Keratinocyte (primary cell): ENCODE measurements at regions not wholly inside any gene's neighbourhood (a gene's known extent, or its start where the extent isn't known, plus 50 kb on each side); places are given as distances from the start of the nearest gene placed in this dataset.

Experiments
- DNase-seq: peaks from one replicate; pipeline ENCODE4 v3.0.0-alpha.2; 2011; ENCODE audit warnings: low read depth, missing footprints, low spot score
- FAIRE-seq: peaks from 2 replicates; lab custom pipeline; 2011; peaks lifted over from hg19 to GRCh38; lab: Jason Lieb, UNC
- H2AFZ ChIP-seq: 2 replicates; pipeline ENCODE4 v1.6.0; 2012; ENCODE audit warnings: low read length, control low read depth, inconsistent platforms; ENCODE audit not compliant: control insufficient read depth
- H3K27ac ChIP-seq: 2 replicates; pipeline ENCODE4 v1.5.1; 2011; ENCODE audit warnings: low read length; ENCODE audit not compliant: control insufficient read depth, insufficient read depth
- H3K27me3 ChIP-seq: 3 replicates; pipeline ENCODE4 v1.6.0; 2011; ENCODE audit warnings: low read length; ENCODE audit not compliant: control insufficient read depth, insufficient read depth; ENCODE audit errors: extremely low read depth
- H3K36me3 ChIP-seq, 2 experiments: 2 replicates in 1 of 2; 3 replicates in 1 of 2; pipeline ENCODE4 v1.5.1; 2011; ENCODE audit warnings: low read length in 2 of 2, mild to moderate bottlenecking in 1 of 2; ENCODE audit not compliant: control insufficient read depth in 2 of 2, insufficient read depth in 2 of 2; ENCODE audit errors: extremely low read depth in 1 of 2
- H3K4me1 ChIP-seq: 3 replicates; pipeline ENCODE4 v1.5.1; 2011; ENCODE audit warnings: low read length; ENCODE audit not compliant: control insufficient read depth, insufficient read depth; ENCODE audit errors: extremely low read depth
- H3K4me2 ChIP-seq: 3 replicates; pipeline ENCODE4 v1.6.0; 2011; ENCODE audit warnings: low read depth, low read length; ENCODE audit not compliant: control insufficient read depth, insufficient read depth; ENCODE audit errors: extremely low read depth
- H3K4me3 ChIP-seq, 3 experiments: fragments of 200-600 bp in 1 of 3; sonication (generic) in 1 of 3; 2 replicates in 2 of 3; 3 replicates in 1 of 3; pipeline ENCODE4 v1.5.1; 2011 to 2016; ENCODE audit warnings: low read length in 3 of 3, mild to moderate bottlenecking in 3 of 3, control low read depth in 2 of 3, inconsistent platforms in 1 of 3, low read depth in 1 of 3, mixed read lengths in 1 of 3, mixed run types in 1 of 3, moderate library complexity in 1 of 3; ENCODE audit not compliant: control insufficient read depth in 2 of 3, insufficient read depth in 2 of 3; ENCODE audit errors: extremely low read depth in 1 of 3
- H3K79me2 ChIP-seq: 2 replicates; pipeline ENCODE4 v1.6.0; 2012; ENCODE audit warnings: low read length; ENCODE audit not compliant: control insufficient read depth, insufficient read depth
- H3K9ac ChIP-seq: 3 replicates; pipeline ENCODE4 v1.6.0; 2011; ENCODE audit warnings: low read length; ENCODE audit not compliant: control insufficient read depth, insufficient read depth; ENCODE audit errors: extremely low read depth
- H3K9me1 ChIP-seq: 3 replicates; pipeline ENCODE4 v1.6.0; 2011; ENCODE audit warnings: low read length; ENCODE audit not compliant: control insufficient read depth, insufficient read depth; ENCODE audit errors: extremely low read depth
- H3K9me3 ChIP-seq: 2 replicates; pipeline ENCODE4 v1.5.1; 2012; ENCODE audit warnings: low read depth, low read length; ENCODE audit not compliant: control insufficient read depth
- H4K20me1 ChIP-seq: 3 replicates; pipeline ENCODE4 v1.6.0; 2011; ENCODE audit warnings: low read length; ENCODE audit not compliant: control insufficient read depth, insufficient read depth; ENCODE audit errors: extremely low read depth
- EZH2 ChIP-seq: IDR thresholded peaks from one replicate; pipeline ENCODE4 v1.6.1; 2012; ENCODE audit warnings: inconsistent platforms, mild to moderate bottlenecking, low read length, moderate library complexity
- dilution Hi-C: fragments of 300-500 bp; cut with MboI; formaldehyde crosslinking; loops from one replicate; pipeline ENCODE4 v1.7.0; 2020; ENCODE audit warnings: low sequenced_read_pairs; ENCODE audit not compliant: extremely low pct_ligation_motif_present
- TF ChIP-seq, protein P1 (sequence below), 3 experiments: IDR thresholded peaks in 1 of 3; conservative IDR thresholded peaks in 1 of 3; optimal IDR thresholded peaks in 1 of 3; 2 replicates in 2 of 3; 3 replicates in 1 of 3; pipeline versions ENCODE3 to v1.5.1; 2011; ENCODE audit warnings: low read length in 3 of 3, mild to moderate bottlenecking in 3 of 3, moderate library complexity in 2 of 3, control low read depth in 1 of 3, inconsistent platforms in 1 of 3; ENCODE audit not compliant: insufficient read depth in 2 of 3; ENCODE audit errors: extremely low read depth in 1 of 3

DNA sequence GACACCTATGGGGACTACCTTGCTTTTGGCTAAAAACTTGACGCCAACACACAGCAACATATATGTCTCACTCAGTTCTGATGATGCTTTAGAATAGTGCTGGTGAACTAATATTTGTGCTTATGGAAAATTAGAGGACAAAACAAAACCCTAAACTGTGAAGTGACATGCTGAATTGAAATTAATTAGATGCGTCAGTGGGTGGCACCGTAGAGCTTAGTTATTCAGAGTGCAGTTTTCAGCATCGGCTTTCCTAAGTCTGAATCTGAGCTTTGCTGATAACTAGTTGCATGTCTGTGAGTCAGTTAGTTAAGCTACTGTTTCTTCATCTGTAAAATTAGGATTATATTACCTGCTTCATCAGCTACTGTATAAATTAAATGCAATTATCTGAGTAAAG is 245.0 kb upstream of the SORCS1 start:
- H3K9me1 ChIP-seq = no peaks in the 10 kb centered on the region
- dilution Hi-C loops = no loop called here
- H3K4me1 ChIP-seq = no peaks in the 10 kb centered on the region
- DNase-seq (no peak), FAIRE-seq (no peak)
- no peak for TF ChIP-seq EZH2
- TF ChIP-seq, protein P1, sequence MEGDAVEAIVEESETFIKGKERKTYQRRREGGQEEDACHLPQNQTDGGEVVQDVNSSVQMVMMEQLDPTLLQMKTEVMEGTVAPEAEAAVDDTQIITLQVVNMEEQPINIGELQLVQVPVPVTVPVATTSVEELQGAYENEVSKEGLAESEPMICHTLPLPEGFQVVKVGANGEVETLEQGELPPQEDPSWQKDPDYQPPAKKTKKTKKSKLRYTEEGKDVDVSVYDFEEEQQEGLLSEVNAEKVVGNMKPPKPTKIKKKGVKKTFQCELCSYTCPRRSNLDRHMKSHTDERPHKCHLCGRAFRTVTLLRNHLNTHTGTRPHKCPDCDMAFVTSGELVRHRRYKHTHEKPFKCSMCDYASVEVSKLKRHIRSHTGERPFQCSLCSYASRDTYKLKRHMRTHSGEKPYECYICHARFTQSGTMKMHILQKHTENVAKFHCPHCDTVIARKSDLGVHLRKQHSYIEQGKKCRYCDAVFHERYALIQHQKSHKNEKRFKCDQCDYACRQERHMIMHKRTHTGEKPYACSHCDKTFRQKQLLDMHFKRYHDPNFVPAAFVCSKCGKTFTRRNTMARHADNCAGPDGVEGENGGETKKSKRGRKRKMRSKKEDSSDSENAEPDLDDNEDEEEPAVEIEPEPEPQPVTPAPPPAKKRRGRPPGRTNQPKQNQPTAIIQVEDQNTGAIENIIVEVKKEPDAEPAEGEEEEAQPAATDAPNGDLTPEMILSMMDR (optimal IDR thresholded peaks at IDR 0.05 in 1 of 3, IDR thresholded peaks at IDR 0.05 in 1 of 3, conservative IDR thresholded peaks at IDR 0.05 in 1 of 3; ENCODE audit: extremely low read depth in 1 of 3, insufficient read depth in 2 of 3, low read length in 3 of 3) = peak in 1 of 3 experiments; percentile 14
- H2AFZ ChIP-seq = no peak overlapping the region
- H3K9ac ChIP-seq = no peak overlapping the region
- H3K36me3 ChIP-seq = no peaks in the 10 kb centered on the region
- H3K27ac ChIP-seq = no peak overlapping the region
- no peaks in the 10 kb centered on the region for H3K79me2 ChIP-seq
- H3K27me3 ChIP-seq = no peaks in the 10 kb centered on the region
- no peaks in the 10 kb centered on the region for H4K20me1 ChIP-seq
- no peak overlapping the region for H3K4me3 ChIP-seq
- H3K9me3 ChIP-seq = no peaks in the 10 kb centered on the region
- no peak overlapping the region for H3K4me2 ChIP-seq

DNA sequence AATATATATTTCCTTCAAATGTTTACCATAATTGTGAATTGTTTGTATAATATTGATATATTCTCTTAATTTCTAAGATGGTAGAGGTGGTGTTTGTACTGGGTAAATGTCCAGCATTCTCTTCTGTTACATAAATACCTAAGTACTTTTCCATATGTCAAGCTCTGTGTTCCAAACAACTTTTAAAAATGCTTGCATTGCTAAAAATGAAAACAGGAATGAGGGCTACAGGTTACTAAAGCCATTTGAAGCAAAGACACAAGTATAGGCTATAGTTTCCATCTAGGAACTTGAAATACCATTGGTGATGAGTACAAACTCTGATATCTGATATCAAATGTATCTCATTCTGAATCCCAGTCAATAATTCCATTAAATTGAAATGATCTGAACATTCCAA is 233.6 kb upstream of the SORCS1 start:
- no peak overlapping the region for H3K4me2 ChIP-seq
- no peaks in the 10 kb centered on the region for H3K36me3 ChIP-seq
- no peaks in the 10 kb centered on the region for H3K27me3 ChIP-seq
- H3K9me1 ChIP-seq = no peaks in the 10 kb centered on the region
- no peak for DNase-seq
- H3K9me3 ChIP-seq = peaks cover 2% of the 10 kb centered on the region
- no peak for FAIRE-seq
- no peaks in the 10 kb centered on the region for H4K20me1 ChIP-seq
- no peaks in the 10 kb centered on the region for H3K79me2 ChIP-seq
- TF ChIP-seq, protein P1 (optimal IDR thresholded peaks at IDR 0.05 in 1 of 3, IDR thresholded peaks at IDR 0.05 in 1 of 3, conservative IDR thresholded peaks at IDR 0.05 in 1 of 3; ENCODE audit: extremely low read depth in 1 of 3, insufficient read depth in 2 of 3, low read length in 3 of 3) = no peak
- no peak for TF ChIP-seq EZH2
- H3K4me3 ChIP-seq = no peak overlapping the region
- no peak overlapping the region for H3K27ac ChIP-seq
- no peak overlapping the region for H3K9ac ChIP-seq
- H3K4me1 ChIP-seq = no peaks in the 10 kb centered on the region
- dilution Hi-C loops = no loop called here
- H2AFZ ChIP-seq = no peak overlapping the region
